Suprapubic skin (tissue), 4 donors: ENCODE measurements at regions not wholly inside any gene's neighbourhood (a gene's known extent, or its start where the extent isn't known, plus 50 kb on each side); places are given as distances from the start of the nearest gene placed in this dataset.
A peak's percentile ranks its signal among the peaks of the same experiment; 100 is the strongest.

Experiments
- DNase-seq, 2 donors: peaks; one replicate each; pipeline ENCODE4 v3.0.0-alpha.2; 2019; ENCODE audit warnings: low spot score in 2 of 2
- H3K27ac ChIP-seq: fragments of 200-600 bp; sonication (generic); one replicate; pipeline ENCODE4 v1.5.1; 2019
- H3K27me3 ChIP-seq: fragments of 200-600 bp; sonication (generic); one replicate; pipeline ENCODE4 v1.5.1; 2019
- H3K36me3 ChIP-seq: fragments of 200-600 bp; sonication (generic); one replicate; pipeline ENCODE4 v1.5.1; 2019
- H3K4me1 ChIP-seq: fragments of 200-600 bp; sonication (generic); one replicate; pipeline ENCODE4 v1.5.1; 2019
- H3K4me3 ChIP-seq: fragments of 200-600 bp; sonication (generic); one replicate; pipeline ENCODE4 v1.5.1; 2019; ENCODE audit warnings: mild to moderate bottlenecking
- H3K9me3 ChIP-seq: fragments of 200-600 bp; sonication (generic); one replicate; pipeline ENCODE4 v1.5.1; 2019
- EP300 ChIP-seq: sonication (generic); formaldehyde crosslinking; IDR thresholded peaks from one replicate; pipeline ENCODE4 v1.6.1; 2017; ENCODE audit warnings: antibody characterized with exemption
- POLR2A ChIP-seq, 2 donors: fragments of 450-650 bp; IDR thresholded peaks; one replicate each; pipeline ENCODE4 v1.6.1; 2017; ENCODE audit warnings: antibody characterized with exemption in 2 of 2, mild to moderate bottlenecking in 2 of 2, moderate library complexity in 2 of 2
- POLR2AphosphoS5 ChIP-seq, 3 donors: sonication (generic); formaldehyde crosslinking; IDR thresholded peaks; one replicate each; pipeline ENCODE4 v1.6.1; 2017; ENCODE audit warnings: antibody characterized with exemption in 3 of 3
- WGBS: methylation state at CpG from one replicate; pipeline ENCODE4 v1.1.5; 2018; 5-methylcytosine and 5-hydroxymethylcytosine counted together
- TF ChIP-seq, protein P1 (sequence below), 2 donors: fragments of 200-600 bp in 1 of 2; fragments of 450-650 bp in 1 of 2; sonication (generic) in 1 of 2; IDR thresholded peaks; one replicate each; pipeline ENCODE4 v1.5.1; 2016 to 2019; ENCODE audit warnings: antibody characterized with exemption in 2 of 2, mild to moderate bottlenecking in 1 of 2, moderate library complexity in 1 of 2

DNA sequence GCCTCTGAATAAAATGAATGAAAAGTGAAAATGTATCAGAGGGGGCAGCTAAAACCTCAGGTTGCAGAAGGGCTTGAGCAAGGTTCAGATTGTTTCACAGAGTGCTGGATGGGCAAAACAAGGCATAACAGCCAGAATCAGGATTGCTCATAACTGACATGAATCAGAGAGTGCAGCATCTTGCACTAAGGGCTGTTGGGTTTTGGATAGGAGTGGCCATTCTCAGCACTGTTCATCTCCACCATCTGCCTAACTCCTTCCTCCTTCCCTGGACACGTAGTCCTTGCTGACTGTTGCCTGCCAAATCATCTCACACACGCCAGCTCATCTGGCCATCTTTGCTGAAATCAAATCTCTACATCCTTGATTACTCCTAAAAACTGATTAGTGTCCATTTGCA lies 75.3 kb upstream of the C1QTNF7 start:
- H3K36me3 ChIP-seq, result no peaks in the 10 kb centered on the region
- no peaks in the 10 kb centered on the region for H3K9me3 ChIP-seq
- DNase-seq, result no peak
- WGBS, result 71% methylated on average over 2 of the region's 2 CpGs
- H3K27me3 ChIP-seq, result no peaks in the 10 kb centered on the region
- H3K27ac ChIP-seq, result no peak overlapping the region
- no peak overlapping the region for H3K4me3 ChIP-seq
- H3K4me1 ChIP-seq, result peaks cover 10% of the 10 kb centered on the region
- TF ChIP-seq EP300 (no peak), POLR2AphosphoS5 (IDR thresholded peaks at IDR 0.05) (no peak), POLR2A (IDR thresholded peaks at IDR 0.05) (no peak)
- TF ChIP-seq, protein P1, sequence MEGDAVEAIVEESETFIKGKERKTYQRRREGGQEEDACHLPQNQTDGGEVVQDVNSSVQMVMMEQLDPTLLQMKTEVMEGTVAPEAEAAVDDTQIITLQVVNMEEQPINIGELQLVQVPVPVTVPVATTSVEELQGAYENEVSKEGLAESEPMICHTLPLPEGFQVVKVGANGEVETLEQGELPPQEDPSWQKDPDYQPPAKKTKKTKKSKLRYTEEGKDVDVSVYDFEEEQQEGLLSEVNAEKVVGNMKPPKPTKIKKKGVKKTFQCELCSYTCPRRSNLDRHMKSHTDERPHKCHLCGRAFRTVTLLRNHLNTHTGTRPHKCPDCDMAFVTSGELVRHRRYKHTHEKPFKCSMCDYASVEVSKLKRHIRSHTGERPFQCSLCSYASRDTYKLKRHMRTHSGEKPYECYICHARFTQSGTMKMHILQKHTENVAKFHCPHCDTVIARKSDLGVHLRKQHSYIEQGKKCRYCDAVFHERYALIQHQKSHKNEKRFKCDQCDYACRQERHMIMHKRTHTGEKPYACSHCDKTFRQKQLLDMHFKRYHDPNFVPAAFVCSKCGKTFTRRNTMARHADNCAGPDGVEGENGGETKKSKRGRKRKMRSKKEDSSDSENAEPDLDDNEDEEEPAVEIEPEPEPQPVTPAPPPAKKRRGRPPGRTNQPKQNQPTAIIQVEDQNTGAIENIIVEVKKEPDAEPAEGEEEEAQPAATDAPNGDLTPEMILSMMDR (IDR thresholded peaks at IDR 0.05), result no peak

DNA sequence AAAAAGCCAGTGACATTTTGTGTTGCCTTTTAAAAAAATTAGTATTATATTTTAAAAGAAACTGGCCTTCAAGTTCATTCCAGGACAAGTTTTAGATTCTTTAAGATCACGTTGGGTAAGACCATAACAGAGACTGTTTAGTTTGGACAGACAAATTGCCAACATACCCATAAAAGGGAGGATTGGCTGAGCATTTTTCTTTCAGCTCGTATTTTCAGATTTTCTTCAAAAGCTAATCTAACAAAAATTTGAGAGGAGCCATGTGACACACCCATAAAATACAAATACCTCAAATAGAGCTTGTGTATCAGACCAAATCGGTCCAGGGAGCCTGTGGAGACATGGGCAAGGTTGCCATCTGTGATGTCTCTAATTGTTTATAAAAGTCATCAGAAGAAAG lies 74.6 kb upstream of the C1QTNF7 start:
- Histone ChIP-seq H3K27ac (no peak overlapping the region), H3K27me3 (no peaks in the 10 kb centered on the region), H3K9me3 (no peaks in the 10 kb centered on the region), H3K4me3 (no peak overlapping the region), H3K4me1 (peaks cover 10% of the 10 kb centered on the region), H3K36me3 (no peaks in the 10 kb centered on the region)
- no peak for DNase-seq
- no peak for TF ChIP-seq POLR2A (IDR thresholded peaks at IDR 0.05)
- TF ChIP-seq, protein P1 (IDR thresholded peaks at IDR 0.05), result no peak
- TF ChIP-seq EP300, result no peak
- no peak for TF ChIP-seq POLR2AphosphoS5 (IDR thresholded peaks at IDR 0.05)
- WGBS, result 63% methylated on average over 3 of the region's 3 CpGs

DNA sequence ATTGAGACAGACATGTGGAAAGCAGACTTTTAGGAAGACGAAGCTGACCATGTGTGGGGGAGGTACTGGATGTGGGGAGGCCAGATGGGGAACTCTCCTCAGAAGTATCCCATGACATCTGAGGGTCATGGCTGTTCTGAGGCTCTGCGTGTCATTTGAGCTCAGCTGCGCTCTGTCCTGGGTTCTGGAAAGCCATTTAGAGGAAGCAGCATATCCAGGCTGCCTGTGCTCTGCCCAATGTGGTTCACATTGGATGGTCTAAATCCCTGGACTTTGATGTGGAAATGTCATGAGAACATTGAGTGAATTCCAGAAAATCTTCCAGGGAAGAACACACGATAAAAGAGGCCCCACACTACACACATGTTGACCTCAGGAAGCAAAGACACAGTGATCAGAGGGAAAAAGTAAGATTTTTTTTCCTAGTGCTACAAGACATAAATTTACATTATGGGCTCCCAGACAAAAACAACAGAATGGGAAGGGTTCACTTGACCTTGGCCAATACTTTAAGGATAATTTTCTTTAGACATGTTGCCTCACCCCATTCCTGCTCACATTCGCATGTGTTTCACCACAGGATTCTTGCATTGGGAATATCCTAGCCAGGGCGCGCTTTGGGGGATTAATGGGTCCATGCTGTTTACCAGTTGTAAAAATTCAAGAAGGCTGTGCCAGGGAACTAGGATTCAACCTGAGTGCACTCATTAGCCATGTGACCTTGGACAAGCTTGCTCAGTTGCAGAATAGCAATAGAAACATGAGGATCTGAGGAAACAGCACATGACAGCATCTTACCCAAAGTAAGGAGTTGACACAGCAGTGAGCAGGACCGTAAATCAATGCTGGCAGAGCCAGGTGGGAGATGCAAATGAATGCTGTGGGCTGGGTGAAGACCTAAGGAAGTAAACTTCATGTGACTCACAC lies 73.2 kb upstream of the C1QTNF7 start:
- WGBS, result 59% methylated on average over 8 of the region's 8 CpGs
- no peaks in the 10 kb centered on the region for H3K36me3 ChIP-seq
- no peak overlapping the region for H3K27ac ChIP-seq
- H3K27me3 ChIP-seq, result no peaks in the 10 kb centered on the region
- peaks cover 2% of the 10 kb centered on the region for H3K4me1 ChIP-seq
- DNase-seq, result peak; percentile 86 to 87
- H3K4me3 ChIP-seq, result no peak overlapping the region
- H3K9me3 ChIP-seq, result no peaks in the 10 kb centered on the region
- TF ChIP-seq POLR2A (IDR thresholded peaks at IDR 0.05) (no peak), POLR2AphosphoS5 (IDR thresholded peaks at IDR 0.05) (peak in 1 of 3 donors; percentile 20), EP300 (no peak)
- TF ChIP-seq, protein P1 (IDR thresholded peaks at IDR 0.05), result no peak

DNA sequence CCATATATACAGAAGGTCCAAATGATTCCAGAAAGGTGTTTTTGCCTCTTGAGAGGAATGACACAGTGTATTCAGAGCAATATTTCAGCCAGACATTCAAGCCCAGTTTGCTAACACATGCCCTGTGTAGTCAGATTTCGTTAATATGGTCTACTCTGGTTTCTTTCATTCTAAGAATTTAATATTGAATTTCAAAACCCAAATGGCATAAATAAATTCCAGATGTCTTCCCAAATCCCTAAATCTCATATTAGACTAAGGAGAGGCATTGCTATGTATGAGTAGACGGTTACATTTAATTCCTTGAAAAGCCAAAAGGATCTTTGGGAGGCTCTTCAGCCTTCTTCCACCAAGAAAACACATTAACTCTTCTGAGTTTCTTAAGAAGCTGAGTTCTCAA lies 66.3 kb upstream of the C1QTNF7 start:
- H3K27ac ChIP-seq, result no peak overlapping the region
- no peaks in the 10 kb centered on the region for H3K27me3 ChIP-seq
- no peak for DNase-seq
- H3K9me3 ChIP-seq, result no peaks in the 10 kb centered on the region
- TF ChIP-seq, protein P1 (IDR thresholded peaks at IDR 0.05), result no peak
- TF ChIP-seq POLR2A (IDR thresholded peaks at IDR 0.05) (no peak), POLR2AphosphoS5 (IDR thresholded peaks at IDR 0.05) (no peak), EP300 (no peak)
- no peak overlapping the region for H3K4me3 ChIP-seq
- H3K36me3 ChIP-seq, result no peaks in the 10 kb centered on the region
- H3K4me1 ChIP-seq, result no peaks in the 10 kb centered on the region
- 70% methylated on average over 2 of the region's 2 CpGs for WGBS

DNA sequence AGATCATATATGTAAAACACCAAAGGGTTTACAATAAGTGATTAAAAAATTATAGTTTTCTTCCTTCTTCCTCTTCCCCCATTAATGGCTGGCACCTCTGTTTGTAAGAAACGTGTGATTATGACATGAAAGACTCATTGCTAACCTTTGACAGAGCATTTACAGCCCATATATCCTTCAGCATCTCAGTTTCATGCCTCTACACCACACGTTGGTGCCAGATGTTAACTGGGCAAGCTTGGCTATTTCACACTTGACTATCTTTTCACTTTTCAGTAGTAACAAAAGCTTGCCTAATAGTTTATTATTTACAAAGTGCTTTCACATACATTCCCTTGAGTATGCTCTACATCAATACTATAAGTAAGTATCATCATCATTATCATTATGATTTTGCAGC lies 65.3 kb upstream of the C1QTNF7 start:
- H3K4me3 ChIP-seq, result no peak overlapping the region
- TF ChIP-seq EP300 (no peak), POLR2AphosphoS5 (IDR thresholded peaks at IDR 0.05) (no peak), POLR2A (IDR thresholded peaks at IDR 0.05) (no peak)
- TF ChIP-seq, protein P1 (IDR thresholded peaks at IDR 0.05), result no peak
- DNase-seq, result no peak
- H3K27ac ChIP-seq, result no peak overlapping the region
- WGBS, result 55% methylated on average over 2 of the region's 2 CpGs
- H3K4me1 ChIP-seq, result no peaks in the 10 kb centered on the region
- no peaks in the 10 kb centered on the region for H3K36me3 ChIP-seq
- no peaks in the 10 kb centered on the region for H3K27me3 ChIP-seq
- no peaks in the 10 kb centered on the region for H3K9me3 ChIP-seq
